GM18508 (cell line): ENCODE measurements at regions not wholly inside any gene's neighbourhood (a gene's known extent, or its start where the extent isn't known, plus 50 kb on each side); places are given as distances from the start of the nearest gene placed in this dataset.

ENCODE experiments used
- ATAC-seq: cut with Tn5 transposase; IDR thresholded peaks from one replicate; pipeline ENCODE4 v1.9.1; 2021; ENCODE audit warnings: moderate number of reproducible peaks; ENCODE audit not compliant: insufficient read depth, unreplicated experiment

GRCh38 chr15:35596285-35596684 lies 50.3 kb upstream of the DPH6 start:
- ATAC-seq, result no peak

DNA sequence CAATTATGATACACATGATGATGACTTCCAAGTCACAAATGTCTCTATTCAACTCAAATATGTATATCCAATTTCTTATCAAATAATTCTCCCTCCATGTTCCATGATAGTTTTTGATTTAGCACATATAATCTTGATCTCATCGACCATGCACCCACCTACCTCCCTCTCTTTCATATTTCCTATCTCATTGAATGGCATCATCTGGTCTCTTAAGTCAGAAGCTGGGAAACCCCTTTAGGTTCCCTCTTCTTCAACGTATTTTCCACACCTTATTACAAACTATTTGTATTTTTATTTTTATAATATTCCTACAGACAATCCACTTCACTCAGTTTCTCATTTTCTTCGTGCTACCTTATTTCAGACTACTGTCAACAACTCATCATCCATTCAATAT lies 56.9 kb upstream of the DPH6 start:
- peak; percentile 23 for ATAC-seq

- ATAC-seq, result peak; percentile 57
These were observed 57.3 kb upstream of the DPH6 start for GRCh38 chr15:35603301-35603700.

- ATAC-seq, result no peak
These were observed 57.9 kb upstream of the DPH6 start for GRCh38 chr15:35603856-35604255.

GRCh38 chr15:35605764-35606449 lies 59.9 kb upstream of the DPH6 start:
- ATAC-seq, result no peak

GRCh38 chr15:35606450-35606779 lies 60.5 kb upstream of the DPH6 start:
- ATAC-seq, result no peak

GRCh38 chr15:35616498-35617271 lies 70.7 kb upstream of the DPH6 start:
- no peak for ATAC-seq

DNA sequence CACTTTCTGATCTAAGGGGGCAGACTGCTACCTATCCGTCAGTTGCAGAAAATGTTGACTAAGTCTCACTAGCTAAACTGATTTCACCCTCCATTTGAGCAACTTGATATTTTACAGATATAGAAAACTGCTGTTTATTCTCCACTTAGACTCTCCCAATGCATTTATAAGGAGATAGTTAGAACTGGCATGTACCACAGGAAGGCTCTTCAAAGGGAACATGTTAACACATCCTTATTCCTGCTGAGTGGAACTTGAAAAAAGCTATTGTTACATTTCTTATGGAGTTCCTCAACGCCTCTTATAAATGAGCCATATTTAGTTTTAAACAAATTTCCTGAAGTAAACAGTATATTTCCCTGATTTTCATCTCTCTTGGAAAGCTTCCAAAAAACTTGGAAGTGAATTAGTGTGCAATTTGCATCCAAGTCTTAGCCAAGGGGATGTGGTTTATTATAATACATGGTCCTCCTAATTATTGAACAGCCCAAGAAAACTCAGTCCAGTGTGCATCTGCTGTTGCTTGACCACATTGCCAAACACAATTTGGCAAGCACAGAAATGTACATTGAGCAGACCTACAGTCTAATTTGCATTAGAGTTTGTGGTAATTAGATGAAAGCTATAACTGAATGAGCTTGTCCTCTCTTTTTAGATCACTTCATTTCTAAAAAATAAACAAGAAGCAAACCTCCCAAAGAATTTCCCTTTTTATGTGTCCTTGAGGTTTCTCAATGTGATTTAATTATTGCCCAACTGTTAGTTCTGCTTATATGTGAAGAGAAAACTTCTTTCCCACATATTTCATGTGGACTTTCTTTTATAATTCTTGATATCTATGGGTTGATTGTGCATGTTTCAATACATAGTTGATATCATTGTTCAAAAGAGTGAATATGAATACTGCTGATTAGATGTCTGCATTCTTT lies 72.6 kb upstream of the DPH6 start:
- ATAC-seq, result no peak

DNA sequence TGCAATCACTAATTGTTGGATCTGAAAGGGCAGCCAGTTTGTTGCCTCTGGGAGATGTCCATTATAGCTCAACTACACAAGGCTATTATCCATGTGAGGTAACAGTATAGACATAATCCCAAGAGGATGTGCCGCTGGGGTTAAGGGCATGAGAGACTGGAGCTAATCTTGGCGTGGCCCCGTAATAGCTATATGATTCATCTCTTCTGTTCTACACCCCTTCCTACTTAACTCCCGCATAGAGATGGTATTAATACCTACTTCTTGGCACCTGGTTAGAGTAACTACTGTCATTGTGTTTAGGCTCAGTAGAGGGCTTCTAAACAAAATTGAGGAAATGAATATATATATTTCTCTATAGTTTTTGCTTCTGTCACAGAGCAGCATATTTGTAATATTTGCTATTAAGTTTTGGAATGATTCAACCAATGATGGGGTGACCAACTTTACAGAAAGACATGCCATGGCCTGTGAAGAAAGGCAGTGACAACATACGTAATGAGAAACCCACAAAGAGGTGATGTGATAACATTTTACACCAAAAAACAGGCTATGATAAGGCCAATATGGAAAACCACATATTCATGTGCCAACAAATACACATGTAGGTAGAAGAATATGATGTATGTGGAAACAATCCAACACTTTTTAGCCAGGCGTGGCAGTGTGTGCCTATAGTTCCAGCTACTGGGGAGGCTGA lies 76.8 kb upstream of the DPH6 start:
- ATAC-seq, result no peak

DNA sequence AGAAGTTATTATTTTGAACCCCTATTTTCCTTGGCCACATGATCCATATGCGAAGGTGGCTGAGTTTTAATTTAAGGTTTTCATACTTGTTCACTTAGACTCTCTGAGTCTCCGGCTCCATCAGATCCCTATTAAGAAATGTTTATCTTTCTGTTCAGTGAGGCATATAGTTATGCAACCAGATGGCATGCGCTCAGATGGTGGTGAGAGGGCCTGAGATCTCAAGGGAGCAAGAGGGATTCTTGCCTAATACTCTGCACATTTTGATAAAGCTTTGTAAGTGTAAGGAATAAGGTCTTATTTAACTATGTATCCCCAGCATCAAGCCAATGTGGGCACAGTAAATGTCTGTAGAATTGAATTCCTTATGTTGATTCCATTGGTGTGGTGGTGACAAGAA lies 78.9 kb upstream of the DPH6 start:
- ATAC-seq, result no peak

- no peak for ATAC-seq
These were observed 80.8 kb upstream of the DPH6 start for GRCh38 chr15:35626571-35627318.

DNA sequence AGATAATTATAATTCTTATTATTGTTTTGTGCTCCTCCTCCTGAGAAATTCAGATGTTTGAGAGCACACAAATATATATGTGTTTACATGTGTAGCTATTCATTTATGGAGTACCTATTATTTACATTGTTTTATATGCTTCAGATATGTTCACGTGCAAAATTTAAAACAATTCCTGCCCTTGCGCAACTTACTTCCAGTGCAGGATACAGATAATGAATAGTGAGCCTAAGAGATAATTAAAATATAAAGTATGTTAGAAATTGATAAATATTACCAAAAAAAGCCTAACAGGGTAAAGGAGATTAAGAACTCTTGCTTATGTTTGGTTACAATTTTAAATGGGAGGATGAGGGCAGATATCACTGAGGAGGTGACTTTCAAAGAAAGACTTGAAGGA lies 81.7 kb upstream of the DPH6 start:
- no peak for ATAC-seq

DNA sequence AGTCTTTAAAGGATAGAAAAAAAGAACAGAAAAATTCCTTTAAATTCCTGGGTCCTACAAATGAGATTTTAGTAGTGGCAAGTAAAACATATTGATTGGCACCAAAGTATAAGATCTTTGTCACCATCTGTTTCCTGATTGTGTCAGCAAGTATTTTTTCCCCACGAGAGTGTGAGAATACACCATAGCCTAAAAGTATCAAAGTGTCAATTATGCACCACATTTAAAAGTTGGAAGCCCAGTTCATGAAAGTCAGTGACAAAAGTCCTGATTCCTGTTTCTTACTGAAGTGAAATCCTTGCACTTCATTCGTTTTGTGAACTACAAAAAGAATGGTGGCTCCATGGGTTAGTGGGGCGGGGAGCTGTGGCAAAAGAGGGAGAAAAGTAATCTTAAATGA lies 83.8 kb upstream of the DPH6 start:
- no peak for ATAC-seq

GRCh38 chr15:35630532-35630931 lies 84.6 kb upstream of the DPH6 start:
- no peak for ATAC-seq

- ATAC-seq, result no peak
These were observed 85.0 kb upstream of the DPH6 start for GRCh38 chr15:35630985-35631384.

DNA sequence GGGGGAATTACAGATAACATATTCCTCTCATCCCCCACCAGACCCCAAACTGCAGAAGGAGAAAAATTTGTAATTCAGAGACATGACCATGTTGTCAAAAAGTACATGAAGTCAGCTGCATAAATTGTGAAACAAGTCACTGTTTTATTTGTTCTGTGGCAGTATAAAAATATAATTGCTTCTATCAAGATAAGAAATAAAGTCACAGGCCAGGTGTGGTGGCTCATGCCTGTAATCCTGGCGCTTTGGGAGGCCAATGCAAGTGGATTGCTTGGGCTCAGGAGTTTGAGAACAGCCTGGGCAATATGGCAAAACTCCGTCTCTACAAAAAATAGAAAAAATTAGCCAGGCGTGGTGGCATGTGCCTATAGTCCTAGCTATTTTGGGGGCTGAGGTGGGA lies 87.7 kb upstream of the DPH6 start:
- ATAC-seq, result no peak

DNA sequence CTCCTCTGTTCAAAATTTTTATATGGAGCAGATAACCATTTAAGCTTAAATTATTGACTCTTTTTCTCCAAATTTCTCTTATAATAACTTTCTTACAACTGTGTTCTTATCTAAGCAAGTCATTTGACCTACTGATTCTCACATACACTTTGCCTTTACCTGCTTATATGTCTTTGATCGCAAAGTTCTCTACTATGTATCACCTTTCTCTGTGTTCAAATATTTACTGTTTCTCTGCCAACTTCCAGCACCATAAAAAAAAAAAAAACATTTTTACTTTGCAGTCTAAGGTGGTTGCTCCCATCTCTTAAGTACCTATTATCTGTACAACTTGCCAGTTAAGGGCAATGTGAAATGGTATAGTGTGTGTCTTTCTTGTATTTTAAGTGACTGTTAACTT lies 100.8 kb upstream of the DPH6 start:
- ATAC-seq, result no peak

GRCh38 chr15:35647303-35647702 lies 101.3 kb upstream of the DPH6 start:
- ATAC-seq, result no peak

DNA sequence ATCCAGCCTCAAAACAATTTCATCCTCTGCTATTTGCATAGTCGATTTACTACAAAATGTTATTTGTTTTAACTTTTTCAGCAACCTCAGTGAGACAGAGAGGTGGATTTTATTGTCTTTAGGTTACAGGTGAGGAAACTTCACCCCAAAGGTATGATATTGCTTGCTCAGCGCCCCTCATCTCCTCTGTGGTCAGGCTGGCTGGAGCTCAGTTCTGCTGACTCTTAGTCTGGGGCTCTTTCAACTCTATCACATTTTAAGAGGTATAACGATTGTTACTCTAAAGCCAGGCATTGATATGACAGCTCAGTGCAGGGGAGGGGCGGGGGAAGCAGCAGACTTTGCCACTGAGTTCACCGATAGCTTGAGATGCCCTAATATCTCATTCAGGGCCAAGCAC lies 103.0 kb upstream of the DPH6 start:
- ATAC-seq, result no peak

DNA sequence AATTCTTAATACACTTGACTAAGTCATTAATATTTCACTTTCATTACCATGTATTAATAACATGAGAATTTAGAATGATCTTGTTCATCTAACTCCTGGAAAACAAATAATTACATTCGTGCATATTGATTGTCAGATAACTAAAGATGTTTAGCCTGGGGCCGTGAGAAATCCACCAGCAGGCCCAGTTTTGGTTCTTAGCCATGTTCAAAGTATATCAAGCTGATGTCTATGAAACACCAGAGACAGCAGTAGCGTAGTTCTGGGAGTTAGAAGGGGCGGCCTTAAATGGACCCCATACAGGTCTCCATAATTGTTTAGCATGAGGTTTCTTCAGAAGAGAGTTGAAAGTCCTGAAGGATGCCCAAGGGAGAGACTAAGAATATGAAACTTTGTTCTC lies 103.6 kb upstream of the DPH6 start:
- ATAC-seq, result no peak
